Fibroblast of lung (primary cell): ENCODE measurements at regions not wholly inside any gene's neighbourhood (a gene's known extent, or its start where the extent isn't known, plus 50 kb on each side); places are given as distances from the start of the nearest gene placed in this dataset.

ENCODE experiments used
- DNase-seq, 2 donors: peaks; one replicate each; pipeline versions ENCODE4 v3.0.0 to v3.0.0-alpha.2; 2010; ENCODE audit warnings: low read depth in 2 of 2
- H2AFZ ChIP-seq: 2 replicates; pipeline ENCODE4 v1.5.1; 2012; ENCODE audit warnings: low read length, control low read depth, inconsistent platforms
- H3K27ac ChIP-seq: 2 replicates; pipeline ENCODE4 v1.5.1; 2011; ENCODE audit warnings: low read length, control low read depth; ENCODE audit not compliant: insufficient read depth
- H3K27me3 ChIP-seq: 2 replicates; pipeline ENCODE4 v1.5.1; 2011; ENCODE audit warnings: mild to moderate bottlenecking, low read length; ENCODE audit not compliant: control insufficient read depth, insufficient read depth
- H3K36me3 ChIP-seq: 2 replicates; pipeline ENCODE4 v1.5.1; 2011; ENCODE audit warnings: low read length; ENCODE audit not compliant: control insufficient read depth, insufficient read depth
- H3K4me1 ChIP-seq: 2 replicates; pipeline ENCODE4 v1.5.1; 2011; ENCODE audit warnings: low read length; ENCODE audit not compliant: control insufficient read depth, insufficient read depth; ENCODE audit errors: extremely low read depth
- H3K4me2 ChIP-seq: 2 replicates; pipeline ENCODE4 v1.5.1; 2011; ENCODE audit warnings: low read length, control low read depth; ENCODE audit not compliant: insufficient read depth; ENCODE audit errors: extremely low read depth
- H3K4me3 ChIP-seq, 4 experiments: fragments of 200-600 bp in 1 of 4; sonication (generic) in 1 of 4; replicated peaks in 1 of 4; 2 replicates each; pipeline ENCODE4 v1.5.1; 2011 to 2016; ENCODE audit warnings: low read length in 4 of 4, low read depth in 3 of 4, mild to moderate bottlenecking in 3 of 4, control low read depth in 2 of 4, inconsistent platforms in 1 of 4, mixed read lengths in 1 of 4; ENCODE audit not compliant: insufficient read depth in 1 of 4; ENCODE audit errors: control extremely low read depth in 1 of 4
- H3K79me2 ChIP-seq: 2 replicates; pipeline ENCODE4 v1.5.1; 2012; ENCODE audit warnings: mild to moderate bottlenecking, low read length, inconsistent platforms; ENCODE audit not compliant: control insufficient read depth, insufficient read depth
- H3K9ac ChIP-seq: 2 replicates; pipeline ENCODE4 v1.5.1; 2011; ENCODE audit warnings: mild to moderate bottlenecking, low read length, control low read depth; ENCODE audit not compliant: insufficient read depth
- H3K9me3 ChIP-seq: 2 replicates; pipeline ENCODE4 v1.5.1; 2012; ENCODE audit warnings: low read depth, low read length; ENCODE audit not compliant: control insufficient read depth, insufficient read depth
- H4K20me1 ChIP-seq: 2 replicates; pipeline ENCODE4 v1.5.1; 2011; ENCODE audit warnings: low read length; ENCODE audit not compliant: control insufficient read depth, insufficient read depth; ENCODE audit errors: extremely low read depth
- CTCF ChIP-seq, 2 donors: IDR thresholded peaks in 1 of 2; conservative IDR thresholded peaks in 1 of 2; 1 replicate in 1 of 2; 2 replicates in 1 of 2; pipeline ENCODE4 v1.5.1; 2011 to 2012; ENCODE audit warnings: low read length in 2 of 2, control low read depth in 1 of 2, inconsistent platforms in 1 of 2, low read depth in 1 of 2, mild to moderate bottlenecking in 1 of 2
- EZH2 ChIP-seq: IDR thresholded peaks from 2 replicates; pipeline ENCODE4 v1.5.1; 2012; ENCODE audit warnings: low read length, control low read depth, mild to moderate bottlenecking; ENCODE audit errors: missing control alignments

GRCh38 chr4:24024605-24025004 is 134.8 kb upstream of the PPARGC1A start:
- Histone ChIP-seq H3K9ac (no peak overlapping the region), H3K4me1 (peaks cover 6% of the 10 kb centered on the region)
- peak in 1 of 2 donors; percentile 98 for DNase-seq

GRCh38 chr4:24024157-24024556 is 134.3 kb upstream of the PPARGC1A start:
- Histone ChIP-seq H3K79me2 (no peaks in the 10 kb centered on the region), H3K27me3 (no peaks in the 10 kb centered on the region), H3K4me1 (peaks cover 6% of the 10 kb centered on the region), H3K4me3 (no peak overlapping the region), H2AFZ (no peak overlapping the region), H3K27ac (no peak overlapping the region), H3K9me3 (no peaks in the 10 kb centered on the region), H3K9ac (no peak overlapping the region), H3K4me2 (no peak overlapping the region), H4K20me1 (no peaks in the 10 kb centered on the region), H3K36me3 (no peaks in the 10 kb centered on the region)
- TF ChIP-seq EZH2: no peak
- no peak for TF ChIP-seq CTCF (conservative IDR thresholded peaks at IDR 0.05 in 1 of 2, IDR thresholded peaks at IDR 0.05 in 1 of 2; ENCODE audit: low read depth in 1 of 2, low read length in 2 of 2)
- peak; percentile 70 to 79 for DNase-seq

More at GRCh38 chr4:24024605-24025004, 134.8 kb upstream of the PPARGC1A start:
- Histone ChIP-seq H2AFZ (no peak overlapping the region), H3K27ac (no peak overlapping the region), H3K4me3 (no peak overlapping the region), H3K36me3 (no peaks in the 10 kb centered on the region), H3K27me3 (no peaks in the 10 kb centered on the region), H3K9me3 (no peaks in the 10 kb centered on the region), H4K20me1 (no peaks in the 10 kb centered on the region), H3K79me2 (no peaks in the 10 kb centered on the region), H3K4me2 (no peak overlapping the region)
- TF ChIP-seq EZH2 (no peak), CTCF (conservative IDR thresholded peaks at IDR 0.05 in 1 of 2, IDR thresholded peaks at IDR 0.05 in 1 of 2; ENCODE audit: low read depth in 1 of 2, low read length in 2 of 2) (no peak)

- Histone ChIP-seq H3K27me3 (no peaks in the 10 kb centered on the region), H3K9me3 (no peaks in the 10 kb centered on the region), H3K36me3 (no peaks in the 10 kb centered on the region), H3K4me1 (no peaks in the 10 kb centered on the region), H3K4me2 (no peak overlapping the region), H3K9ac (no peak overlapping the region), H3K27ac (no peak overlapping the region), H4K20me1 (no peaks in the 10 kb centered on the region), H3K4me3 (no peak overlapping the region), H3K79me2 (no peaks in the 10 kb centered on the region), H2AFZ (no peak overlapping the region)
- DNase-seq: no peak
- TF ChIP-seq EZH2 (no peak), CTCF (conservative IDR thresholded peaks at IDR 0.05 in 1 of 2, IDR thresholded peaks at IDR 0.05 in 1 of 2; ENCODE audit: low read depth in 1 of 2, low read length in 2 of 2) (no peak)
These were observed 125.9 kb upstream of the PPARGC1A start for GRCh38 chr4:24015782-24016181.
